ENCODE measurements at regions not wholly inside any gene's neighbourhood (a gene's known extent, or its start where the extent isn't known, plus 50 kb on each side); places are given as distances from the start of the nearest gene placed in this dataset.

- Mint-ChIP-seq H3K27me3 (ENCODE audit: low read depth) (no peaks in the 10 kb centered on the region), H3K9me3 (no peaks in the 10 kb centered on the region), H3K27ac (no peak overlapping the region), H3K4me3 (no peak overlapping the region), H3K36me3 (ENCODE audit: low read depth) (no peaks in the 10 kb centered on the region), H3K4me1 (no peaks in the 10 kb centered on the region)
- TF ChIP-seq, protein P1, sequence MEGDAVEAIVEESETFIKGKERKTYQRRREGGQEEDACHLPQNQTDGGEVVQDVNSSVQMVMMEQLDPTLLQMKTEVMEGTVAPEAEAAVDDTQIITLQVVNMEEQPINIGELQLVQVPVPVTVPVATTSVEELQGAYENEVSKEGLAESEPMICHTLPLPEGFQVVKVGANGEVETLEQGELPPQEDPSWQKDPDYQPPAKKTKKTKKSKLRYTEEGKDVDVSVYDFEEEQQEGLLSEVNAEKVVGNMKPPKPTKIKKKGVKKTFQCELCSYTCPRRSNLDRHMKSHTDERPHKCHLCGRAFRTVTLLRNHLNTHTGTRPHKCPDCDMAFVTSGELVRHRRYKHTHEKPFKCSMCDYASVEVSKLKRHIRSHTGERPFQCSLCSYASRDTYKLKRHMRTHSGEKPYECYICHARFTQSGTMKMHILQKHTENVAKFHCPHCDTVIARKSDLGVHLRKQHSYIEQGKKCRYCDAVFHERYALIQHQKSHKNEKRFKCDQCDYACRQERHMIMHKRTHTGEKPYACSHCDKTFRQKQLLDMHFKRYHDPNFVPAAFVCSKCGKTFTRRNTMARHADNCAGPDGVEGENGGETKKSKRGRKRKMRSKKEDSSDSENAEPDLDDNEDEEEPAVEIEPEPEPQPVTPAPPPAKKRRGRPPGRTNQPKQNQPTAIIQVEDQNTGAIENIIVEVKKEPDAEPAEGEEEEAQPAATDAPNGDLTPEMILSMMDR (IDR thresholded peaks at IDR 0.05; ENCODE audit: unreplicated experiment in 3 of 3), result no peak
Observed at GRCh38 chr4:158458271-158458895, 63.3 kb upstream of the RXFP1 start.

DNA sequence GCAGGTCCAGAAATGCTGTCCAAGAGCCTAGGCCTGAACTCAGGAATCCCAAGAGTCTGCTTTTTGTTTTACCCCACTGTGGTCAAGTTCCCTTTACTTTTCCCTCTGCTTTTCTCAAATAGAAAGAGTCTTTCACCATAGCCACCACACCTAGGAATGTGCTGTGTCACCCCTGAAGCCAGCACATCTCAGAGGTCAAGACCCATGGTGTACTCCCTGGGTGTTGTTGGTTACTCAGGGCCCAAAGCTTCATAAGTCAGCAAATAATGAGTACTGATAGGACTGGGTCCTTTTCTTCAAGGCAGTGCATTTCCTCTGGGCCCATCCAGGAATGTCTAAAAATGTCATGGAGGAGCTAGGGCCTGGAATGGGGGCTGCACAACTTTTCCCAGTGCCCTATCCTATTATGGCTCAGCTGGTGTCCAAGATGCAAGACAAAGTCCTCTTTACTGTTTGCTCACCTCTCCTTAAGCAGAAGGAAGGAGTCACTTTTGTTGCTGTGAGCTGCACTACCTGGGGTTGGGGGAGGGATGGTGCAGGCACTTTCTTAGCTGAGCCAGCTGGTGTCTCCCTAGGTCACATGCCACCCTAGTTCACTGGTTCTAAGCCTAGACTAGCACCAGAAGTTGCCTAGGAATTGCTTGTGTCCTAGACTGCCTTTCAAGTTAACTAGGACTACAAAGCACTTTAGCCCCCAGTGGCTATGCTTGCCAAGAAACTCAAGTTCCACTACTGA lies 62.4 kb upstream of the RXFP1 start:
- Mint-ChIP-seq H3K27ac (no peak overlapping the region), H3K27me3 (ENCODE audit: low read depth) (no peaks in the 10 kb centered on the region), H3K36me3 (ENCODE audit: low read depth) (no peaks in the 10 kb centered on the region), H3K4me3 (no peak overlapping the region), H3K4me1 (no peaks in the 10 kb centered on the region), H3K9me3 (no peaks in the 10 kb centered on the region)
- TF ChIP-seq, protein P1 (IDR thresholded peaks at IDR 0.05; ENCODE audit: unreplicated experiment in 3 of 3), result no peak

- Mint-ChIP-seq H3K27ac (no peak overlapping the region), H3K4me1 (no peaks in the 10 kb centered on the region), H3K36me3 (ENCODE audit: low read depth) (no peaks in the 10 kb centered on the region), H3K9me3 (peaks cover 3% of the 10 kb centered on the region), H3K4me3 (no peak overlapping the region), H3K27me3 (ENCODE audit: low read depth) (no peaks in the 10 kb centered on the region)
- TF ChIP-seq, protein P1 (IDR thresholded peaks at IDR 0.05; ENCODE audit: unreplicated experiment in 3 of 3), result no peak
Observed at GRCh38 chr4:158461336-158461735, 60.3 kb upstream of the RXFP1 start.

- Mint-ChIP-seq H3K4me1 (no peaks in the 10 kb centered on the region), H3K36me3 (ENCODE audit: low read depth) (no peaks in the 10 kb centered on the region), H3K9me3 (peaks cover 3% of the 10 kb centered on the region), H3K4me3 (no peak overlapping the region), H3K27ac (no peak overlapping the region), H3K27me3 (ENCODE audit: low read depth) (no peaks in the 10 kb centered on the region)
- TF ChIP-seq, protein P1 (IDR thresholded peaks at IDR 0.05; ENCODE audit: unreplicated experiment in 3 of 3), result no peak
Observed at GRCh38 chr4:158462611-158463010, 59.1 kb upstream of the RXFP1 start.

Measured in nephron (organoid).